ENCODE measurements at regions not wholly inside any gene's neighbourhood (a gene's known extent, or its start where the extent isn't known, plus 50 kb on each side); places are given as distances from the start of the nearest gene placed in this dataset.
"Not testable (repeated sequence)": the region's sequence is repeated elsewhere in the genome, so short reads cannot be mapped to it uniquely, and the experiment has no call there.

DNA sequence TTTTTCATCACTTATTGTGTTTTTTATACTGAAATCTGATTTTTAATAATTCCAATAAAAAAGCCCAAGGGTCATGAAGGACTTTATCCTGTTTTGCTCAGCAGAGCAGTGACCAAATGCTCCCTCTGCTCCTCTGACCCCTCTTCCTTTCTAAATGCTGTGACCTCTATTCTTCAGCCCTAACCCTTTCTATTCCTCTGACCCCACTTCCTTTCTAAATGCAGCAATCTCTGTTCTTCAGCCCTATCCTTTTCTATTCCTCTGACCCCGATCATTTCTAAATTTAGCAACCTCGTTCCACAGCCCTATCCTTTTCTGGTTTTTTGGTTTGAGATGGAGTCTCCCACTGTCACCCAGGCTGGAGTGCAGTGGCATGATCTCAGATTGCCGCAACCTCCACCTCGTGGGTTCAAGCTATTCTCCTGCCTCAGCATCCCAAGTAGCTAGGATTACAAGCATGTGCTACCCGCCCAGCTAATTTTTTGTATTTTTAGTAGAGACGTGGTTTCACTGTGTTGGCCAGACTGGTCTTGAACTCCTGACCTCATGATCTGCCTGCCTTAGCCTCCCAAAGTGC is 581.4 kb upstream of the DEFB115 start:
- DNase-seq (ENCODE audit: low read depth); H3K4me3 ChIP-seq (ENCODE audit: low read length): not testable (repeated sequence)

DNA sequence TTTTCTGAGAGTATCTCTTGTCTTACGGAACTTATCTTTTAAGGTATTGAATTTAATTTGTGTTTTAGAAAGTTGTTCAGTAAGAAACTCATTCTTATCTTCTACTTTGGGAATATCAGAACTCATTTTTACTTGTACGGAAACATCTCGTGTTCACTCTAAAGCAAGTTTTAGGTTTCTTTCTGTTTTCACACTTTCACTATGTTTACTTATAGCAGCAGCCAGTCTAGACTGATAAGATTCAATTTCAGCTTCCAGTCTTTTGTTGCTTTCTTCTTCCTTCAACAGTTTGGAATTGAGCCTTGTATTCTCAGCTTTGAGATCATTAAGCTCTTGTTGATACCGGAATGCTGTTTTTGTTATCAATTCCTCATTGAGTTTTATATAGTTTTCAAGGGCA is 575.2 kb upstream of the DEFB115 start:
- DNase-seq (ENCODE audit: low read depth): not testable (repeated sequence)

DNA sequence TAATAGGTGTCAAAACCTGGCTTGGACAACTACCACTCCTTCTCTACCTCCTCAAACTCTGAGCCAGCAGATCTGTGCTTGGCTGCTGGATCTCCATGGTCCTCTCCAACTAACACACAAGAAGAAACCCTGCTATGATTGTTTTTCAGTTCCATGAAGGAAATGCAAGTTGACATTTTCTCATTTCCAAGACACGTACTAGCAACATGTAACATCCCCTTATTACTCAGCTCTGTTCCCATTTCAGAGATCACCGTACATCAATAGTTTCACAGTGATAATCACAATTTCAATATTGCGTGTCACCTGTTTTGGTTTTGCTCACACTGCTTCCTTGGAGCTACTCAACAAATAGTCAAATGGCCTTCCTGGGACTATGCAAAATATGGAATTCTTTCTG is 544.6 kb upstream of the DEFB115 start:
- not testable (repeated sequence) for DNase-seq (ENCODE audit: low read depth); H3K4me3 ChIP-seq (ENCODE audit: low read length)

More for the DNA sequence above, 575.2 kb upstream of the DEFB115 start:
- H3K4me3 ChIP-seq (ENCODE audit: low read length): not testable (repeated sequence)

DNA sequence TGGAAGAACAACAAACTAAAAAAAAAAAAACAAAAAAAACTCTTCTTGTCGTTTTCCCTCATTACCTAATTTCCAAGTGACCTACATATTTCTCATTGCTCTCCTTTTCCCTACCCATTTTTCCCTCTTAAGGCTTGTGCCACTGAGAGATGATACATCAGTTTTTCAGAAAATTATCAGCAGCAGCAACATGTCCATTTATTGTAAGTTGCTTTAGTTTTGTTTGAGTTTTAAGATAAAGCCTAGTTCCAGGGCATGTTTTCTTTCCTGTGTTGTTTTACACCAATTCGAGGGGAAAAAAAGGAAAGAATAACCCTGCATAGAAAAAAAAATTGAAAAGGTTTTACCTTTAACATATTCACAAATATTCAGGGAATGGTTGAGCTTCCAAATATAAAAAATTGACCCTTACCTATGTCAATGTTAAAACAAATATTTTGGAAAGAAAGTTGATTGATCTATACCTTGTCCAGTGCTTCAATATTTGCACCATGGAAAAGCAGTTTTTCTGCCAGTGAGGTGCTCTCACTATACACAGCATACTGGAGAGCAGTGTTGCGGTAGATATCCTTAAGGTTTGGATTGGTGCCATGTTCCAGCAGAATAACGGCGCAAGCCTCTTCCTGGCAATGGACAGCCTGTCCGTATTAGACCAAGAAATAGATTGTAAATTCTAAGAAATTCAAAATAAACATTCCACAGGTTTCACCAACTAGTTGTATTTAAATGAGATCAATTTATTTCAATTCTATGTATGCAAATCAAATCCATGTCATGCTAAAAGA is 537.9 kb upstream of the DEFB115 start:
- not testable (repeated sequence) for H3K4me3 ChIP-seq (ENCODE audit: low read length); DNase-seq (ENCODE audit: low read depth)

DNA sequence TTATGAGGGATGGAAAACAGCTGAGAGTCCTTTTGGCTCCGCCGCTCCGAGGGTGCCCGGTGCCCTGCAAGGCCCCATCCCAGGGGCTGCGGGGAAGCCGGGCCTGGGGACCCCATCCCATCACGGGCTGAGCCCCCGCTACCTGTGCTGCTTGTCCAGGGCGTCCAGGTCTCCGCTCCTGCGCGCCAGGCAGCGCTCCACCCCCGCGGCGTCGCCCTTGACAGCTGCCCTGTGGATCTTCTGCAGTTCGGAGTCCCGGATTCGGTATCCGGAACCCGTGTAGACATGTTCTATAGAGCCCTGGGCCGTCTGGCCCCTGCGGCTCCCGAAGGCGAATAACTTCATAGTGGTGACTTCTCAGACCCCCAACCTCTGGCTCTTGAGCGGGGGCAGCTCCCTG is 534.0 kb upstream of the DEFB115 start:
- peak overlapping the region; percentile 38 for H3K4me3 ChIP-seq (ENCODE audit: low read length)
- DNase-seq (ENCODE audit: low read depth): not testable (repeated sequence)

DNA sequence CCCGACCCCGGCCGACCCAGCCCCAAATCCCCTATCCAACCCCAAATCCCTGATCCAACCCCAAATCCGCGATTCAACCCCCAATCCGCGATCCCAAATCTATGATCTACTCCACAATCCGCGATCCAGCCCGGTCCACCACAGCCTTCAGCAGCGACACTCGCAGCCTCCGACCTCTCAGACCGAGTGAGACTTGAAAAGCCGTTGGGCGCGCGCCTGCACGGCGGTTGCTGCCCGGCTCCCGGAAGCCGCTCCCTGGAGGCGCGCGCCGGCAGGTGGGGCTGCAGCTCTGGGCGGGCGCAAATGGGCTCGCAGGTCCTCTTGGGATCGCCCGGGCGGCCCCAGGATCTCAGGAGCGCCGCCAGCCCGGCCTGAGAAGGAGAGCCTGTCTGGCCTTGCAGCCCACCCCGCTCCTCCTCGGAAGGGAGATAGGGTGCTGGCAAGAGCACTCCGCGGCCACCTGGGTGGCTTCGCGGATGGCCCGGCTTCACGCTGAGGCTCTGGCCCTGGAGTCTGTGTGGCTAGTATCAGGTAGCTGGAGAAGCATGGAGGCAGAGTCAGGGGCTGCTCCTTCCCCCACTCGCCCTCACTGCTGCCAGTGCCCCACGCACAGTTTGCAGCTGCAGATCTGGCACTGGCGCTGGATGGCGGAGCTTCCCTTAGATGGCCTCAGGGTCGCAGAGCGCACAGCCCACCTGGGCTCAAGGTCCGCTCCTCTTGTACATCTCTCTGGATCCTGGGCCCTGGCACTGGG is 533.4 kb upstream of the DEFB115 start:
- peak; percentile 64 for DNase-seq (ENCODE audit: low read depth)

DNA sequence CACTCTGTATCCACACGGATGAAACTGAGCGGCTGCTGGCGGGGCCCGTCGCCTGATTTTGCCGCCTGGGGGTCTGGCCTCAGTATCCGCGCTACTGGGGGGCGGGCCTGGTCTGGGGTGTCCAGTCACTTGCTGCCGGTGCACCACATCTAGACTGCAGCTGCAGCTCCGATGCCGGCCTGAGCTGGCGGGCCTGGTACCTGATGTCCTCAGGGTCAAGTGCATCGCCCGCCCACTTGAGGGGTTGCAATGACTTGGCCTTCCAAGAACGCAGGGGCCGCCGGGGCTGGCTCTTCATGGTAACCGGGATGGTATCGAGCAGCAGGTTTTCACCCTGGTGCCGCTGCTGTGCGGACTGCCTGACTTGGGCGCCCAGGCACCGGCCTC is 532.8 kb upstream of the DEFB115 start:
- DNase-seq (ENCODE audit: low read depth): not testable (repeated sequence)
- H3K4me3 ChIP-seq (ENCODE audit: low read length): peak overlapping the region; percentile 19

More for the DNA sequence above, 533.4 kb upstream of the DEFB115 start:
- peak overlapping the region; percentile 38 for H3K4me3 ChIP-seq (ENCODE audit: low read length)

DNA sequence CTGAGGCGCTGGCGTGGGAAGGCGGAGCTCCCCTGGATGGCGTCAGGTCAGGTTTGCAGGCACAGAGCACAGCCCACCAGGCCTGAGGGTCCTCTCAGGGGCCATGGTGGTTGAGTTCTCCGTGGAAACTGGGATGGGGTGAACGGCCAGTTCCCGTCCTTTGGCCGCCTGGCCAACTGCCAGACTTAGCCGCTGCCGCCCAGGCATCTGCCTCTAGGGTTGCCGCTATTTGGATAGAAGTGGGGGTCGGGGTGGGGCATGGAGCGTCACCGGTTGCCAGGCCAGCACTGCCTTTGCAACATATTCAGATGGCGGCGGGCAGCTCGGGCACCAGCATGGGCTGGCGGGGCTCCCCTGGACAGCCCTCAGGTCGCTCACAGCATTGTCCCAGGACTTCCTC is 532.3 kb upstream of the DEFB115 start:
- not testable (repeated sequence) for DNase-seq (ENCODE audit: low read depth); H3K4me3 ChIP-seq (ENCODE audit: low read length)

DNA sequence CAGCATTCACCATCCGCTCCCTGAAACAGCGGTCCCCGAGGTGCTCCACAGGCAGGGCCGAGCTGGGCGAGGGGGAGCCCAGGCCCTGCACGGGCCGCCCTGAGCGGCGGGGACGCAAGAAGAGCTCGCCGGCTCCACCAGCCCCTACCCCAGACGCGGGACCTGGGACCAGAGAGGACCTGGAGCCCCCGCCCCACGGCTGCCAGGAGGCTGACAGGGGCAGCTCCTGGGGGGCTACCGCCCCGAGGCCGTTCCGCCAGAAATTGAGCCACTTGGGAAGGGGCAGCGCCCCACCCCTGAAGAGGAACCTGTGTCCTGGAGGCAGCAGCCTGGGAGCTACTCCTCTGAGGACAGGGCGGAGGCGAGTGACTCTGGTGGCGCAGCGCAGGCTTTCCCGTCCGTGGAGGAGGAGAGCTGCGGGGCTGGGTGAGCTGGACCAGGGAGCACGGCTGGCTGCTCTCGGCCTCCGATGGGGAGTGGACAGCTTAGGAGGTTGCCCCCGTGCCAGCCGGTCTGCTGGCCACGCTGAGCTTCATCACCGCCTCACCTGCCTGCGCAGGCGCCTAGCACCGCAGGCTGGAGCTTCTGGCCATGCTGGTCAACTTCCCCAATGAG is 529.1 kb upstream of the DEFB115 start:
- not testable (repeated sequence) for H3K4me3 ChIP-seq (ENCODE audit: low read length); DNase-seq (ENCODE audit: low read depth)
